ENCODE measurements at regions not wholly inside any gene's neighbourhood (a gene's known extent, or its start where the extent isn't known, plus 50 kb on each side); places are given as distances from the start of the nearest gene placed in this dataset.

DNA sequence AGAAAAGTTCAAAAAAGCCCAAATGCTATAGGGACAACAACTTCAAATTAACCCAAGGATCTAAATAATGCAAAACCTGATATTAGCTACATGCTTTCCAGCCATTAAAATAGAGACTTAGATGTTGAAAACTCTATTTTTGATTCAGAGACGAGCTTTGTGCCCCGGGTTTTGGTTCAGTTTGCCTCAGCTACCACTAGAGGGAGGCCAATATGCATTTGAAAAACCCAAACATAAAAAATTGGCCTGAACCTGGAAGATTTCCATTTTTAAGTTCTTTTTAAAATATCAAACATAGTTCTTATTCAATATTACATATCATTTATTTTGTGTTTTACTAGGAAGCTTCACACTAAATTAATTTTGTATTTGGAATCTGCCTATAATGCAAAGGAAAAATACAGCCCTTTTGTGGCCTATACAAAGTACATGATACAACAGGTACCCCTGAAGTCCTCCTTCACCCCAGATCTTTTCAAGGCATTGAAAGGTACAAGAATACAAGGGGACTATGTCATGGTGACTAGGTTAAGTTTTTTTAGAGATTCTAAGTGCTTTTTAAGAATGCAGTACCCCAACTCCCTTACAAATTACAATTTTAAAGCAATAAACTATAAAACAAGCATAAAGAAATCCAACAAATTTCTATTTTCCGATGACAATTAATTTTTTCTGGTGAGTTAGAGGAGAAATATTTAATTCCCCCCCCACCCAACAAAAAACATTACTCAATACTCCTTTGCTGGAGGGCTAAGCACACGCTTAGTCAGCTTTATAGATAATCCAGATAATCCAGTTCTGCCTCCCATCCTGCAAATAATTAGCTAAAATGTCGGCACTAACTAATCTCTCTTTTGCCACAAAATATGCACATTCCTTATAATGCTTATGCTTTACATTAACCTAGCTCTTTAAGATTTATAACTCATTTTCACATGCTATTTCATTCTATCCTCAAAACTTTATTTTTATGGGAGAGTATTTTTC lies 97.7 kb upstream of the PTPN13 start:
- Histone ChIP-seq H4K20me1 (replicated peaks; ENCODE audit: control insufficient read depth, extremely low read depth, insufficient read depth, low read length) (no peaks in the 10 kb centered on the region), H3K9me3 (replicated peaks; ENCODE audit: control insufficient read depth, insufficient read depth, low read length) (no peaks in the 10 kb centered on the region), H2AFZ (ENCODE audit: low read depth, low read length) (no peak overlapping the region), H3K27me3 (ENCODE audit: control insufficient read depth in 2 of 2, insufficient read depth in 2 of 2, low read length in 2 of 2) (no peaks in the 10 kb centered on the region), H3K9ac (replicated peaks; ENCODE audit: extremely low read depth, insufficient read depth, low read length) (no peak overlapping the region), H3K4me2 (ENCODE audit: insufficient read depth, low read length) (no peak overlapping the region), H3K4me3 (replicated peaks in 1 of 3; ENCODE audit: insufficient read depth in 1 of 3, low read depth in 1 of 3, low read length in 3 of 3) (no peak overlapping the region), H3K4me1 (ENCODE audit: control insufficient read depth, extremely low read depth, insufficient read depth, low read length) (no peaks in the 10 kb centered on the region), H3K36me3 (ENCODE audit: control insufficient read depth in 2 of 2, extremely low read depth in 1 of 2, insufficient read depth in 2 of 2, low read length in 2 of 2) (no peaks in the 10 kb centered on the region), H3K27ac (ENCODE audit: insufficient read depth, low read depth, low read length) (no peak overlapping the region), H3K79me2 (ENCODE audit: control insufficient read depth, insufficient read depth, low read length) (no peaks in the 10 kb centered on the region), H3K9me1 (replicated peaks; ENCODE audit: control insufficient read depth, extremely low read depth, insufficient read depth, low read length) (no peaks in the 10 kb centered on the region)
- TF ChIP-seq POLR2A (IDR thresholded peaks at IDR 0.05; ENCODE audit: low read depth, low read length) (no peak), CTCF (IDR thresholded peaks at IDR 0.05; ENCODE audit: extremely low read depth in 1 of 2, insufficient read depth in 1 of 2, low read depth in 1 of 2, low read length in 2 of 2) (peak; percentile 75 to 77)
- POLR2A ChIA-PET = no interaction called here
- peak; percentile 45 for DNase-seq (ENCODE audit: low read depth, low spot score)
- BruUV-seq (replicated peaks) = no TSS peak
- intact Hi-C loops (cut with micrococcal nuclease) (loop anchor here (1.0 to 5.0 kb wide), 5 partner anchors 156 to 740 kb away; no protein-coding TSS in a partner anchor), dilution Hi-C loops (cut with MboI; ENCODE audit: extremely low pct_ligation_motif_present, low sequenced_read_pairs) (no loop called here)
- FAIRE-seq = peak; percentile 62
- CTCF ChIA-PET = interaction anchor here (0.6 to 8.9 kb wide), 47 partner anchors 9 to 1412 kb away, joined by 3 to 133 read pairs (median 5); partner anchors contain the start of genes AFF1, C4orf36 and PTPN13

DNA sequence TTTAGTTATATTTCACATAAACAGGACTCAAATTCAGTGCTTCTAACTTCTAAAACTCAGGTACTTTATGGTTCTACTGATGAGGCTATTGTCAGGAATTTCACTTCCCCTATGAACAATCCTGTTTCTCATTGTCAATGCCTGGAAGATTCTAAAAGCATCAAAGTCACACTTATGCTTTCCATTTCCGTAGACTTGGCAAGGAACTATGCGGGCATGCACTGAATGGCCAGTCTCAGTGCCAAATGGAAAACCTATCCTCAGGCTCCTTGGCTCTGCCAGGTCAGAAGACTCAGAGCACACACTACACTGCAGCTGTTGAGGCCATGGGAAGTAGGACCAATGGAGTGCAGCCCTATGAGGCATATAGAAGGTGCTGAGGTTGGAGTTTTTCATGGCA lies 97.0 kb upstream of the PTPN13 start:
- ChIA-PET CTCF (interaction anchor here (1.4 to 8.9 kb wide), 7 partner anchors 10 to 743 kb away, joined by 6 to 133 read pairs (median 11); partner anchors contain the start of gene C4orf36), POLR2A (no interaction called here)
- FAIRE-seq (no peak), DNase-seq (ENCODE audit: low read depth, low spot score) (no peak)
- no peak overlapping the region for H3K4me3 ChIP-seq (replicated peaks in 1 of 3; ENCODE audit: insufficient read depth in 1 of 3, low read depth in 1 of 3, low read length in 3 of 3)
- H2AFZ ChIP-seq (ENCODE audit: low read depth, low read length) = peak overlapping the region; percentile 9
- H3K79me2 ChIP-seq (ENCODE audit: control insufficient read depth, insufficient read depth, low read length) = no peaks in the 10 kb centered on the region
- H3K36me3 ChIP-seq (ENCODE audit: control insufficient read depth in 2 of 2, extremely low read depth in 1 of 2, insufficient read depth in 2 of 2, low read length in 2 of 2) = no peaks in the 10 kb centered on the region
- H3K27me3 ChIP-seq (ENCODE audit: control insufficient read depth in 2 of 2, insufficient read depth in 2 of 2, low read length in 2 of 2) = no peaks in the 10 kb centered on the region
- H3K27ac ChIP-seq (ENCODE audit: insufficient read depth, low read depth, low read length) = no peak overlapping the region
- intact Hi-C loops (cut with micrococcal nuclease) = loop anchor here (2.0 to 5.0 kb wide), 4 partner anchors 156 to 740 kb away; no protein-coding TSS in a partner anchor
- no TSS peak for BruUV-seq (replicated peaks)
- no peak for TF ChIP-seq JUN (IDR thresholded peaks at IDR 0.05; ENCODE audit: borderline replicate concordance, insufficient read depth, insufficient read length, low read depth)
- no peak for TF ChIP-seq FOS (IDR thresholded peaks at IDR 0.05; ENCODE audit: borderline replicate concordance, insufficient read depth, low read length)
- no peak for TF ChIP-seq CTCF (IDR thresholded peaks at IDR 0.05; ENCODE audit: extremely low read depth in 1 of 2, insufficient read depth in 1 of 2, low read depth in 1 of 2, low read length in 2 of 2)
- TF ChIP-seq POLR2AphosphoS5 (IDR thresholded peaks at IDR 0.05; ENCODE audit: insufficient read depth, low read depth, low read length) = no peak
- TF ChIP-seq GATA2 (IDR thresholded peaks at IDR 0.05; ENCODE audit: insufficient read depth, insufficient read length, low read depth, low read length) = no peak
- TF ChIP-seq POLR2A (IDR thresholded peaks at IDR 0.05; ENCODE audit: low read depth, low read length) = no peak
- no peak for TF ChIP-seq MAX (IDR thresholded peaks at IDR 0.05; ENCODE audit: insufficient read depth, insufficient read length)
- no peak for TF ChIP-seq MYC (IDR thresholded peaks at IDR 0.05; ENCODE audit: low read depth, low read length)
- no peak for TF ChIP-seq EZH2 (IDR thresholded peaks at IDR 0.05; ENCODE audit: borderline replicate concordance, low read depth, low read length, severe bottlenecking)
- dilution Hi-C loops (cut with MboI; ENCODE audit: extremely low pct_ligation_motif_present, low sequenced_read_pairs) = no loop called here
- H3K9ac ChIP-seq (replicated peaks; ENCODE audit: extremely low read depth, insufficient read depth, low read length) = no peak overlapping the region
- H3K4me1 ChIP-seq (ENCODE audit: control insufficient read depth, extremely low read depth, insufficient read depth, low read length) = no peaks in the 10 kb centered on the region
- no peaks in the 10 kb centered on the region for H3K9me1 ChIP-seq (replicated peaks; ENCODE audit: control insufficient read depth, extremely low read depth, insufficient read depth, low read length)
- H4K20me1 ChIP-seq (replicated peaks; ENCODE audit: control insufficient read depth, extremely low read depth, insufficient read depth, low read length) = no peaks in the 10 kb centered on the region
- H3K4me2 ChIP-seq (ENCODE audit: insufficient read depth, low read length) = no peak overlapping the region
- H3K9me3 ChIP-seq (replicated peaks; ENCODE audit: control insufficient read depth, insufficient read depth, low read length) = no peaks in the 10 kb centered on the region
